ENCODE measurements at regions not wholly inside any gene's neighbourhood (a gene's known extent, or its start where the extent isn't known, plus 50 kb on each side); places are given as distances from the start of the nearest gene placed in this dataset.

- intact Hi-C loops (cut with micrococcal nuclease; ENCODE audit: unreplicated experiment) = no loop called here
- no peak for TF ChIP-seq ZNF274 (CRISPR knock-in tag; IDR thresholded peaks at IDR 0.05)
- no peak for TF ChIP-seq ZNF180 (CRISPR knock-in tag; IDR thresholded peaks at IDR 0.05; ENCODE audit: borderline replicate concordance, low read depth)
- TF ChIP-seq NBN (conservative IDR thresholded peaks at IDR 0.05) = no peak
- TF ChIP-seq ATF7 (IDR thresholded peaks at IDR 0.05) = no peak
- TF ChIP-seq ATF7 (CRISPR knock-in tag; IDR thresholded peaks at IDR 0.05) = no peak
- TF ChIP-seq RBM22 (optimal IDR thresholded peaks at IDR 0.05; ENCODE audit: low read length) = no peak
- TF ChIP-seq ZNF781 (CRISPR knock-in tag; IDR thresholded peaks at IDR 0.05; ENCODE audit: borderline replicate concordance, not compliant biosample characterization) = no peak
- no peak for TF ChIP-seq ZNF205 (CRISPR knock-in tag; IDR thresholded peaks at IDR 0.05)
- no peak for TF ChIP-seq TFAP4 (IDR thresholded peaks at IDR 0.05; ENCODE audit: borderline replicate concordance, low read depth)
- no peak for TF ChIP-seq CREB3 (CRISPR knock-in tag; IDR thresholded peaks at IDR 0.05)
- no peak for TF ChIP-seq ZFP36L1 (CRISPR knock-in tag; IDR thresholded peaks at IDR 0.05)
- no peak for TF ChIP-seq ZC3H13 (CRISPR knock-in tag; IDR thresholded peaks at IDR 0.05)
- no peak for TF ChIP-seq ZBTB14 (CRISPR knock-in tag; IDR thresholded peaks at IDR 0.05)
- no peak for TF ChIP-seq SALL1 (CRISPR knock-in tag; IDR thresholded peaks at IDR 0.05)
- no peak for TF ChIP-seq ZNF687 (CRISPR knock-in tag; IDR thresholded peaks at IDR 0.05)
Observed at GRCh38 chr10:131675104-131675503, 225.7 kb upstream of the PPP2R2D start.

More at GRCh38 chr10:131675104-131675503, 225.7 kb upstream of the PPP2R2D start:
- Histone ChIP-seq H3K36me3 (replicated peaks in 1 of 2; ENCODE audit: control insufficient read depth in 1 of 2, insufficient read depth in 2 of 2, low read length in 2 of 2) (no peaks in the 10 kb centered on the region), H3K27ac (ENCODE audit: extremely low read length, insufficient read depth, low read length) (no peak overlapping the region), H3K9me3 (ENCODE audit: low read length) (no peaks in the 10 kb centered on the region), H2AFZ (ENCODE audit: low read length) (no peak overlapping the region), H3K4me3 (replicated peaks in 1 of 3; ENCODE audit: insufficient read depth in 1 of 3, low read depth in 2 of 3, low read length in 3 of 3) (no peak overlapping the region), H3K79me2 (ENCODE audit: insufficient read depth, low read length) (no peaks in the 10 kb centered on the region), H3K4me1 (ENCODE audit: insufficient read depth, low read length) (no peaks in the 10 kb centered on the region), H3K27me3 (ENCODE audit: control insufficient read depth in 1 of 2, insufficient read depth in 2 of 2, low read length in 2 of 2) (peaks cover 0 to 8% of the 10 kb centered on the region in 2 experiments; a peak in 2 of 5 replicates), H4K20me1 (ENCODE audit: insufficient read depth, low read length) (no peaks in the 10 kb centered on the region), H3K4me2 (ENCODE audit: low read depth, low read length) (no peak overlapping the region), H3K9ac (ENCODE audit: insufficient read depth, low read depth, low read length) (no peak overlapping the region)
- DNase-seq (ENCODE audit: low spot score) = no peak
- ChIA-PET POLR2A (no interaction called here), CTCF (ENCODE audit: low intra/inter-chr PET ratio, low total read pairs) (no interaction called here)
- no TSS peak for BruUV-seq (replicated peaks)
- no peak for ATAC-seq
- in situ Hi-C loops (cut with HindIII; ENCODE audit: extremely low pct_ligation_motif_present, low pct_unique_long_range_greater_than_20kb) = no loop called here
- no peak for FAIRE-seq
- 34% methylated on average over 12 of the region's 13 CpGs for WGBS (ENCODE audit: low lambda C conversion rate)
